ENCODE measurements at regions not wholly inside any gene's neighbourhood (a gene's known extent, or its start where the extent isn't known, plus 50 kb on each side); places are given as distances from the start of the nearest gene placed in this dataset.

GRCh38 chr5:6877986-6878828 is 165.0 kb downstream of the TENT4A start:
- TF ChIP-seq CTCF (IDR thresholded peaks at IDR 0.05), result no peak
- no peak for TF ChIP-seq POLR2AphosphoS5 (IDR thresholded peaks at IDR 0.05)

Measured in prostate gland (tissue), 2 donors.